ENCODE measurements at regions not wholly inside any gene's neighbourhood (a gene's known extent, or its start where the extent isn't known, plus 50 kb on each side); places are given as distances from the start of the nearest gene placed in this dataset.
"Not testable (repeated sequence)": the region's sequence is repeated elsewhere in the genome, so short reads cannot be mapped to it uniquely, and the experiment has no call there.

DNA sequence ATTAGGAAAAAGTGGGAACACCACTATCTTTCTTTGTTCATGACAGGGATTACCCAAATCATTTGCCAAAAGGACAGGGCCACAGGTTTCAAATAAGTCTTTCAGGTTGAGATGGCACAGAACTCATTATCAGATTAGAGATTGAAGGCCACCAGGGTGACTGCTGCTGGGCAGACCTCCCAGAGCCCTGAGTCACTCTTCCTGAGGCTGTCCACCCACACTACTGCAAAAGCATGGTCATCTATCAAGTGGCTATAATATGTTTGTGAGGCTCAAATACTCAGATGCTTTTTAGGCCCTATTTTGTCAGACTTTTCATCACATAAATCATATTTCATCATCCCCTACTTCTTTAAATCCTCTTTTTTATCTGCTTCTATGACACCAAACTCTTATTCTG is 155.3 kb upstream of the CCDC196 start:
- Mint-ChIP-seq H3K4me3 (no peak overlapping the region), H3K9me3 (peaks cover 9% of the 10 kb centered on the region), H3K36me3 (peaks cover 14% of the 10 kb centered on the region), H3K4me1 (no peaks in the 10 kb centered on the region), H3K27me3 (no peaks in the 10 kb centered on the region), H3K27ac (no peak overlapping the region)
- no peak for ATAC-seq

DNA sequence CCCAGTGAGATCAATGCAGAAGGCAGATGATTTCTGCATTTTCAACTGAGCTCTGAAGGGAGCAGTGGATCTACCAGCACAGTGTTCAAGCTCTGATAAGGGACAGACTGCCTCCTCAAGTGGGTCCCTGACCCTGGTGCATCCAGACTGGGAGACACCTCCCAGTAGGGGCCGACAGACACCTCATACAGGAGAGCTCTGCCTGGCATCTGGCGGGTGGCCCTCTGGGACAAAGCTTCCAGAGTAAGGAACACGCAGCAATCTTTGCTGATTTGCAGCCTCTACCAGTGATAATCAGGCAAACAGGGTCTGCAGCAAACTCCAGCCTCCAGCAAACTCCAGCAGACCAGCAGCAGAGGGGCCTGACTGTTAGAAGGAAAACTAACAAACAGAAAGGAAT is 152.9 kb upstream of the CCDC196 start:
- not testable (repeated sequence) for H3K27ac Mint-ChIP-seq, H3K27me3 Mint-ChIP-seq, H3K4me1 Mint-ChIP-seq, H3K9me3 Mint-ChIP-seq, ATAC-seq, H3K4me3 Mint-ChIP-seq
- H3K36me3 Mint-ChIP-seq: peaks cover 14% of the 10 kb centered on the region

DNA sequence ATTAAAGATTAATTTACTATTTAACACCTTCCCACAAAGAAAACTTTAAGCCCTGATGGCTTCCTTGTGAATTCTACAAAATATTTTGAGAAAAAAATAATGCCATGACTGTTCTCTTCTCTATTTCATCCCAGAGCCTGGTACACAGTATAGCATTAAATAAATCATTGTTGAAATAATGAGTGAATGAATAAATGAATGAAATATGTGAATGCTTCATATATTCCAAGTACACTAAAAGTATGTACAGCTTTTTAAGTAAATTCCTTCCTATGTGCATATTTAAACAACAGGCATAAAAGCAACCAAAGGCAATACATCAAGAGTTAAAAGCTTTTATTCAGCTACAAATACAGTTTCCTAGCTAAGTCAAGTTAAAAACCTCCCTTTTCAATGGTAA is 144.9 kb upstream of the CCDC196 start:
- no peaks in the 10 kb centered on the region for H3K36me3 Mint-ChIP-seq
- no peaks in the 10 kb centered on the region for H3K9me3 Mint-ChIP-seq
- no peaks in the 10 kb centered on the region for H3K4me1 Mint-ChIP-seq
- no peak for ATAC-seq
- no peaks in the 10 kb centered on the region for H3K27me3 Mint-ChIP-seq
- no peak overlapping the region for H3K4me3 Mint-ChIP-seq
- no peak overlapping the region for H3K27ac Mint-ChIP-seq

DNA sequence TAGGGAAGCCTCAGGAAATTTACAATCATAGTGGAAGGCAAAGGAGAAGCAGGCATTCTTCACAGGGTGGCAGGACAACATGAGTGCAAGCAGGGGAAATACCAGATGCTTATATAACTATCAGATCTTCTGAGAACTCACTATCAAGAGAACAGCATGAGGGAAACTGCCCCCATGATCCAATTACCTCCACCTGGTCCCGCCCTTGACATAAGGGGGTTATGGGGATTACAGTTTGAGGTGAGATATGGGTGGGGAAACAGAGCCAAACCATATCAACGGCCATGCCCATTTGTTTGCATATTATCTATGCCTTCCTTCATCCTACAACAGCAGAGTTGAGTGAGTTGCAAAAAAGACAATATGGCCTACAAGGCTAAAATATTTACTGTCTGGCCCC is 140.2 kb upstream of the CCDC196 start:
- H3K27ac Mint-ChIP-seq: no peak overlapping the region
- no peak overlapping the region for H3K4me3 Mint-ChIP-seq
- ATAC-seq: no peak
- no peaks in the 10 kb centered on the region for H3K27me3 Mint-ChIP-seq
- H3K9me3 Mint-ChIP-seq: peaks cover 24% of the 10 kb centered on the region
- no peaks in the 10 kb centered on the region for H3K4me1 Mint-ChIP-seq
- H3K36me3 Mint-ChIP-seq: peaks cover 26% of the 10 kb centered on the region

DNA sequence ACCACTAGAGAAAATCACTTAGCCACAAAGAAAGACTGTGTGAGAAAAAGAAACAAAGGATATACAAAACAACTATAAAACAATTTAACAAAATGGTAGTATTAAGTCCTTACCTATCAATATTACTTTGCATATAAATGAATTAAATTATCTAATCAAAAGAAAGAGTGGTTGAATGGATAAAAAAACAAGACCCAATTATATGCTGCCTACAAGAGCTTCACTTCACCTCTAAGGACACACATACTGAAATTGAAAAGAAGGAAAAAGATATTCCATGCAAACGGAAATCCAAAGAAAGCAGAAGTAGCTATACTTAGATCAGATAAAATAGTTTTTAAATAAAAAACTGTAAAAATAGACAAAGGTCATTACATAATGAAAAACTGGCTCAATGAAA is 134.9 kb upstream of the CCDC196 start:
- ATAC-seq: no peak
- H3K9me3 Mint-ChIP-seq: peaks cover 37% of the 10 kb centered on the region
- H3K4me3 Mint-ChIP-seq: no peak overlapping the region

DNA sequence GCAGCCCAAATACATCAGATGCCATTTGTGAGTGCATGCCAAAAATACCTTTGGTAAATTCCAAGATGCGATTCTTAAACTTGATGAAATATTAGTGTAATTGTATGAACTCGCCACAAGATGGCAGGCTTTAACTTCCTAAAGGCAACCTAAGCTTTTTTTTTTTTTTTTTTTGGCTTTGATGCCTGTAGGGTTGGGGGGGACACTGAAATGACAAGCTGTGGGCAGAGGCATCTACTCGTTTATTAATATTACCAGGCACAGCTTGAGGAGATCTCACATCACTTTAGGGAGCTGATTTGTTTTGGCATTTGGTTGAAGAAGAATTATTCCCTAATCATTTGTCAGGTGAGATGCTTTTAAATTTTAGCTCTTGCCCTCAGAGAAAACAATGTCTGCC is 126.7 kb upstream of the CCDC196 start:
- no peak for ATAC-seq
- H3K4me3 Mint-ChIP-seq: no peak overlapping the region
- no peaks in the 10 kb centered on the region for H3K9me3 Mint-ChIP-seq
- no peaks in the 10 kb centered on the region for H3K27me3 Mint-ChIP-seq
- H3K36me3 Mint-ChIP-seq: no peaks in the 10 kb centered on the region
- H3K27ac Mint-ChIP-seq: no peak overlapping the region
- no peaks in the 10 kb centered on the region for H3K4me1 Mint-ChIP-seq

More for the DNA sequence above, 134.9 kb upstream of the CCDC196 start:
- H3K36me3 Mint-ChIP-seq: peaks cover 41% of the 10 kb centered on the region
- H3K27ac Mint-ChIP-seq: no peak overlapping the region
- H3K4me1 Mint-ChIP-seq: no peaks in the 10 kb centered on the region
- H3K27me3 Mint-ChIP-seq: no peaks in the 10 kb centered on the region

DNA sequence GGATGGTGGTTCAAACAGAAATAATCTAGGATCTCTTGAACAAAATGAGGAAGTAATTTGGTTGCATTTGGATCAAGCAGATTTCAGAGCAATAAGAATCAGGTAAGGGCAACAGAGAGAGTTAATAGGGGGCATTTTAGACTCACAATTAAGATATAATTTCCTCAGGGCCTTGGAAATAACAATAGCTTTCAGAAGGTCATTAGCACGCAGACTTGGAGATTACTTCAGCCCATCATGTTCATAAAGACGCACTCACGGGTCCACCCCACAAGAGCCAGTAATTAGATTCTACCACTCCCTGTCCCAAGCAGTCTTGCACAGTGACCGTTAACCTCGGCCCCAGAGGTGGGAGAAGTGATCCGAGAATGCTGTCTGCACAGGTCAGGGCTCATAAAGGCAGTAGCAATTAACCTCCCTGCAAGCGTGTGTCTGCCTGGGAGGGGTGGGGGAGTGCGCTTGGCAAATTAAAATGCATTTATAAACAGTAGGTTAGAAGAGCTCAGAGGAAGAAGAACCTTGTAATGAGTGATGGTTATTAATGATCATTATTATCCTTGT is 125.7 kb upstream of the CCDC196 start:
- no peak overlapping the region for H3K27ac Mint-ChIP-seq
- no peaks in the 10 kb centered on the region for H3K27me3 Mint-ChIP-seq
- no peak overlapping the region for H3K4me3 Mint-ChIP-seq
- no peaks in the 10 kb centered on the region for H3K4me1 Mint-ChIP-seq
- H3K9me3 Mint-ChIP-seq: no peaks in the 10 kb centered on the region
- H3K36me3 Mint-ChIP-seq: no peaks in the 10 kb centered on the region
- ATAC-seq: no peak

DNA sequence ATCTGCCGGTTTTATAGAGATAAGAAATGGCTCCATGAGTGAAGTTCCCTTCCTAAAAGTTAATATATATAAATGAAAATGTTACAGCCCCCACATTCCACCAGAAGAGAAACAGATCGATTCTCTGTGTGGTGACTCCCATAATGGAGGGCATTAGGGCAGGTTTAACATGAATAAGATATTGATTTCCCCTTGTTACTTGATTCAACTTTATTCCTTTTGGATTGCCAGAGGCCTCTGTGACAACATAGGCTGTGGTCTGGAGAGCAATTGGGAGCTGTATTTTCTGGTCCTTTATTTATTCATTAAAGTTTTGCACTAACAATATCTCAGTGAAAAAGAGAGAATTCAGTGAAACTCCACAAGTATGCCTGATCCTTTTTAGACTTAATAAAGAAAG is 125.2 kb upstream of the CCDC196 start:
- no peak for ATAC-seq
- no peak overlapping the region for H3K27ac Mint-ChIP-seq
- no peak overlapping the region for H3K4me3 Mint-ChIP-seq
- no peaks in the 10 kb centered on the region for H3K36me3 Mint-ChIP-seq
- no peaks in the 10 kb centered on the region for H3K27me3 Mint-ChIP-seq
- no peaks in the 10 kb centered on the region for H3K4me1 Mint-ChIP-seq
- no peaks in the 10 kb centered on the region for H3K9me3 Mint-ChIP-seq

DNA sequence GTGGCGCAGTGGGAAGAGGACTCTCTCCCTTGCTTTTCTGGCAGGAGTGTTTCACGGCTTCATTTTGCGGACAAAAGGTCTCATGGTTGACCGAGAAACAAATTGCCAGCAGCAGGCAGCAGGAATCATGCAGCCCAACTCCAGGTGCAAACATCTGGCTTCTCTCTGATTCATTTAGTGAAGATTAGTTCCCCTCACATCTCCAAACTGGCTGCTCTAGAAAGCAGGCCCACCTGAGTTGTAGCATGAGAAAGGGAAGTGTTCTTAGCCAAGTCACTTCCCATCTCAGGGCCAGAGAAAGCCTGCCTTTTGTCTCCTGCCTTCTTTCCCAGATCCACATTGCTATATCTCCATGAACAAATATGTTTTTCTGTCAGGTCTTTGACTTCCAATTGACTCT is 120.8 kb upstream of the CCDC196 start:
- Mint-ChIP-seq H3K36me3 (no peaks in the 10 kb centered on the region), H3K27me3 (no peaks in the 10 kb centered on the region), H3K4me3 (no peak overlapping the region)

DNA sequence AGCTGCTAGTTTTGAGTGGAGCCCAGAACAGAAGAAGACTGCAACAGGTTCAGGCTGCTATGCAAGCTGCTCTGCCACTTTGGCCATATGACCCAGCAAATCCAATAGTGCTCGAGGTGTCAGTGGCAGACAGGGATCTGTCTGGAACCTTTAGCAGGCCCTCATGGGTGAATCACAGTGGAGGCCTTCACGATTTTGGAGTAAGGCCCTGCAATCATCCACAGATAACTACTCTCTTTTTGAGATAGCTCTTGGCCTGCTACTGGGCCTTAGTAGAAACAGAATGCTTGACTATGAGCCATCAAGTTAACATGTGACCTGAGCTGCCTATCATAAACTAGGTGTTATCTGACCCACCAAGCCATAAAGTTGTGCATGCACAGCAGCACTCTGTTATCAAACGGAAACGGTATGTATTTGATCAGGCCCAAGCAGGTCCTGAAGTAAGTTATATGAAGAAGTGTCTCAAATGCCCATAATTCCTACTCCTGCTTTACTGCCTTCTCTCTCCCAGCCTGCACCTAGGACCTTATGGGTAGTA is 116.9 kb upstream of the CCDC196 start:
- no peaks in the 10 kb centered on the region for H3K27me3 Mint-ChIP-seq
- no peak overlapping the region for H3K27ac Mint-ChIP-seq
- no peak overlapping the region for H3K4me3 Mint-ChIP-seq
- H3K9me3 Mint-ChIP-seq: no peaks in the 10 kb centered on the region
- H3K4me1 Mint-ChIP-seq: no peaks in the 10 kb centered on the region
- no peak for ATAC-seq
- no peaks in the 10 kb centered on the region for H3K36me3 Mint-ChIP-seq

More for the DNA sequence above, 120.8 kb upstream of the CCDC196 start:
- H3K27ac Mint-ChIP-seq: no peak overlapping the region
- ATAC-seq: no peak
- no peaks in the 10 kb centered on the region for H3K4me1 Mint-ChIP-seq
- no peaks in the 10 kb centered on the region for H3K9me3 Mint-ChIP-seq

DNA sequence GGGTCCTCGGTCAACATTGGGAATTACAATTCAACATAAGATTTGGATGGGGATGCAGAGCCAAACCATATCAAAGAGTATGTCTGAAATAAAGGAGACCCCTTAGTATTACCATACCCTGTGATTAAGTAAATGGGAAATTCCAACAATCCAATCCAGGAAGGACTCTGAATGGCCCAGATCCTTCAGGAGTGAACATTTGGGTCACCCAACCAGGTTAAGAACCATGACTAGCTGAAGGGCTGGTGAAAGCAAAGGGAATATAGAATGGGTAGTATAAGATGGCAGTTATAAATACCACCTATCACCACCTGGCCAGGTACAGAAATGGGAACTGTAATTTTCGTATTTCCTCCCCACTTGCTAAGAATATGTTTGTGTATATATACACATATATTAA is 114.4 kb upstream of the CCDC196 start:
- H3K4me3 Mint-ChIP-seq: no peak overlapping the region
- no peaks in the 10 kb centered on the region for H3K4me1 Mint-ChIP-seq
- no peak for ATAC-seq
- H3K36me3 Mint-ChIP-seq: no peaks in the 10 kb centered on the region
- H3K27ac Mint-ChIP-seq: no peak overlapping the region
- H3K27me3 Mint-ChIP-seq: no peaks in the 10 kb centered on the region
- no peaks in the 10 kb centered on the region for H3K9me3 Mint-ChIP-seq

DNA sequence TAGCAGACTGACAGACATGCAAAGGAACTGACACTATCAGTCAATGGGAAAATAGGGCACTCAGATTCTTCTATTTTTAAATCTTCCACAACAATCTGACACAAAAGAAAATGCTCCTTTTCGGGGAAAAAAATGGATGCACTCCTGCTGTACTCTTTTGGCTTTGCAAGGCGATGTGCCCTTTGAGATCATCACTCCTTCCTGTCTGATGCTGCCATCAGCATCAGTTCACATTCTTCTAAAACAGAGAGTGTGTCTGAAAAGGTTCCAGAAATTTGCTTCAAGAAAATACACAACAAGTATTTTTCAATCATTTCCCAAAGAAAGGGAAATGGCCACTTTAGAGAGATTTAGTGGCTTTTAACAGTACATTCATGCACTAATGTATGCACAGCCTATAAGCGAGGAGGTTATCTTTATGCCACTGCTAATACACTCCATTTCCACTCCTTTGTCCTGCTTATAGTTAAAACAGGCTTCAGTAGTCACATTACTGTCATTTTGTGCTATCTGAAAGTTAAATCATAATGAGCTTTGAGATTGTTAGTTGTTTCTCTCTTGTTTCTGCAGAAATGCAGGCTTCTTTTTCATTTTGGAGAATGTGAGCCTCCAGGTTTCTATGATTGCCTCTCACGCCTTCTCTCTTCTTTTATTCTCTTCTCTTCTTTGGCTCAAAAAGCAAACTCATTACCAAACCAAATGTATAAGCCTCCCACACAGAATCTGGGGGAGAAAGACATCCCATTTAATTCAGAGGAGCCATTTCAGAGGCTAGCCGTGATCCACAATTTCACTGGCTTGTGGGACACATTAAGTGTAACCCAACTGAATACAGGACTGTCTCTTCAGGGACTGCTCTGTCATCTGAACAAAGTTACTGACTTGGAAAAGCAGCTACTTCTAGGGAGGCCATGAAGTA is 110.9 kb upstream of the CCDC196 start:
- Mint-ChIP-seq H3K4me3 (no peak overlapping the region), H3K9me3 (no peaks in the 10 kb centered on the region), H3K27ac (no peak overlapping the region), H3K36me3 (no peaks in the 10 kb centered on the region), H3K4me1 (no peaks in the 10 kb centered on the region), H3K27me3 (no peaks in the 10 kb centered on the region)
- ATAC-seq: no peak

DNA sequence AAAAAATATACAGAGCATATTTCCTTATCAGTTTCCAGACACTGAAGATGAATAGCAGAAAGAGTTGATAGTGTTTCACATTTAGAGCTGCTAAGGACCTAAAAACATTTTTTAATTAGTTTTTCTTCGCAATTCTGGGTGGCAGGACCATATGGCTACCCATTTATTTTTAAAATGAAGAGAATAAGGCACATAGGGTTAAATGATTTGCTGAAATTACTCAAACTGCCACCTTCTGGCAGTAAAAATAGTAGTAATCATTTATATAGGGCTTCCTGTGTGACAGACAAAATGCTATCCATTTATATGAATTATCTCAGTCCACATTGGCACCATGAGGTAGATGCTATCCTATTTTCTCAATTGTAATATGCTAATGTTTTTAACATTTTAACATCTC is 108.6 kb upstream of the CCDC196 start:
- H3K4me3 Mint-ChIP-seq: no peak overlapping the region
- H3K27ac Mint-ChIP-seq: no peak overlapping the region
- no peaks in the 10 kb centered on the region for H3K27me3 Mint-ChIP-seq
- no peak for ATAC-seq
- H3K4me1 Mint-ChIP-seq: no peaks in the 10 kb centered on the region
- no peaks in the 10 kb centered on the region for H3K9me3 Mint-ChIP-seq
- H3K36me3 Mint-ChIP-seq: no peaks in the 10 kb centered on the region

DNA sequence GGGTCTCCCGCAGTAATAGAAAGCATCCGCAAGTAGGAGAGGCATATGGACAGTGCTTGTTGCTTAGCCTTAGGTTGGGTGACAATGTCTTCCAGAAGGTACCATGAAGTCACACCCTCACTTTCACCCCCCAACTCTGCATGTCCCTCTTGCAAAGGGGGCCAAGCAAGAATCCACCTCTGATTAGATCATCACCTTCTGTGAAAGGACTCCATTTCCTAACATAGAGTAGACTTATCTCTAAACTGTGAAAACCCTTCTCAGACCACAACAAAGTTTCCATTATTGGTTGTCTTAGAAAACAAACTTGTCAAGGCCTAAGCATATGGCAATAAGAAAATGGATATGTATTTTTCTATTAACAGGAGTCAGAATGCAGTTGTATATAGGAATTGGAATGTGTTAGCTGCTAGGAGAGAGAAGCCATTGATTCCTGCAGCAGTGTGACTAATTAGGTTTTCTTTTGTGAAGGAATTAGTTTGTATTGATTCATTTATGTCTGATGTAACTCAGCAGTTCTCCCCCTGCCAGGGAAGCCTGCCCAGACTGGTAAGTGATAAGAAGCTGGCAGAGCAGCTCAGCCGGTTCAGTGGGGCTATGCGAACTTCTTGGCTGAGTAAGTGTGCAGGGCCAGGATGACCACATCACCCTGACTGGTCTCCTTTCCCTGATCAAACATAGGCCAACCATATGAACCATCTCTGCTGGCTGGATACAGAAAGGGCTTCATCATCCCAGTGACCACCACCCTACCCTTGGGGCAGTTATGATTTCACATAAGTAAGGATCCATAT is 107.3 kb upstream of the CCDC196 start:
- Mint-ChIP-seq H3K4me1 (no peaks in the 10 kb centered on the region), H3K27ac (no peak overlapping the region), H3K4me3 (no peak overlapping the region), H3K36me3 (no peaks in the 10 kb centered on the region), H3K9me3 (no peaks in the 10 kb centered on the region), H3K27me3 (no peaks in the 10 kb centered on the region)
- no peak for ATAC-seq

DNA sequence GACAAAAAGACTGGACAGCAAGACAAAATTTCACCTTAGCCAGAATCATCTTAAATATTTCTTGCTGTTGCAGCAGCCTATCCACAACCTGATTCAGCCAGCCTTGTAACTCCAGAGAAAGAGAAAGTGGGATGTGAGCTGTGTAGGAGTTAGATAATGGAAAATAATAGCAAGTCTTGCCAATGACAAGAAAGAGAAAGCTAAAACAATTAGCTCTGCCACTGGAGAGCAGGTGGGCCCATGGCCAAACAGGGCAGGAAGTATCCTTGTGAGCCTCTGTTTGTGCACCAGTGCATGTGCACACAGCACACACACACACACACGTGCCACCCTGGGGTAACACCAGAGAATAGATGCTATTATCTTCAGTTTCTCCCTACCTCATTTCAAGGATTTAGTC is 106.0 kb upstream of the CCDC196 start:
- Mint-ChIP-seq H3K36me3 (no peaks in the 10 kb centered on the region), H3K27ac (no peak overlapping the region), H3K4me3 (no peak overlapping the region), H3K4me1 (no peaks in the 10 kb centered on the region), H3K27me3 (no peaks in the 10 kb centered on the region), H3K9me3 (no peaks in the 10 kb centered on the region)
- ATAC-seq: no peak

Measured in stimulated activated memory B cell treated with anti-CD40 and anti-IgM and Interleukin-4, amounts not matched to agents 10 μg/mL and 1 μg/mL and 100 μg/mL, for 72 hours (primary cell).